Neural cell (in vitro differentiated cells): ENCODE measurements at regions not wholly inside any gene's neighbourhood (a gene's known extent, or its start where the extent isn't known, plus 50 kb on each side); places are given as distances from the start of the nearest gene placed in this dataset.

ENCODE experiments used
- H2AFZ ChIP-seq: fragments of 200-600, 300-800 bp; sonication (generic), shearing (Covaris generic); 2 replicates; pipeline ENCODE4 v1.6.0; 2014; ENCODE audit warnings: low read depth, mild to moderate bottlenecking, antibody characterized with exemption, low read length, moderate library complexity
- H3F3A ChIP-seq: fragments of 200-600 bp; shearing (Covaris generic); 2 replicates; pipeline ENCODE4 v1.6.1; 2016; ENCODE audit warnings: mild to moderate bottlenecking, moderate library complexity, mixed read lengths, antibody characterized with exemption, low read length; ENCODE audit not compliant: insufficient read depth, poor library complexity, severe bottlenecking
- H3K27ac ChIP-seq: fragments of 200-600, 300-800 bp; sonication (generic), shearing (Covaris generic); 2 replicates; pipeline ENCODE4 v1.5.1; 2014; ENCODE audit warnings: mild to moderate bottlenecking, low read length, moderate library complexity
- H3K27me3 ChIP-seq: fragments of 300-800, 200-600 bp; sonication (generic), shearing (Covaris generic); 2 replicates; pipeline ENCODE4 v1.6.0; 2014; ENCODE audit warnings: mild to moderate bottlenecking, low read depth, low read length, moderate library complexity; ENCODE audit not compliant: insufficient read depth
- H3K36me3 ChIP-seq: fragments of 300-800, 200-600 bp; sonication (generic), shearing (Covaris generic); 2 replicates; pipeline ENCODE4 v1.5.1; 2014; ENCODE audit warnings: mild to moderate bottlenecking, antibody characterized with exemption, low read length, moderate library complexity; ENCODE audit not compliant: insufficient read depth
- H3K4me2 ChIP-seq: fragments of 300-800, 200-600 bp; sonication (generic), shearing (Covaris generic); 2 replicates; pipeline ENCODE4 v1.6.0; 2014; ENCODE audit warnings: mild to moderate bottlenecking, low read length
- H3K4me3 ChIP-seq: fragments of 300-800, 200-600 bp; sonication (generic), shearing (Covaris generic); 2 replicates; pipeline ENCODE4 v1.5.1; 2014; ENCODE audit warnings: mild to moderate bottlenecking, low read length, moderate library complexity
- H3K79me2 ChIP-seq: fragments of 200-600 bp; shearing (Covaris generic); replicated peaks from 2 replicates; pipeline ENCODE4 v1.6.0; 2014; ENCODE audit warnings: mild to moderate bottlenecking, low read length, moderate library complexity; ENCODE audit not compliant: insufficient read depth
- H3K9ac ChIP-seq: fragments of 300-800, 200-600 bp; sonication (generic), shearing (Covaris generic); 2 replicates; pipeline ENCODE4 v1.6.1; 2016; ENCODE audit warnings: mild to moderate bottlenecking, low read length, mixed read lengths
- H3K9me2 ChIP-seq: fragments of 200-600 bp; shearing (Covaris generic); 2 replicates; pipeline ENCODE4 v1.6.1; 2016; ENCODE audit warnings: mild to moderate bottlenecking, low read length, mixed read lengths; ENCODE audit not compliant: insufficient read depth
- H3K9me3 ChIP-seq: fragments of 200-600, 300-800 bp; sonication (generic), shearing (Covaris generic); 2 replicates; pipeline ENCODE4 v1.6.1; 2016; ENCODE audit warnings: mild to moderate bottlenecking, mixed run types, low read length, moderate library complexity, mixed read lengths
- H4K20me1 ChIP-seq: fragments of 200-600 bp; shearing (Covaris generic); 2 replicates; pipeline ENCODE4 v1.6.1; 2016; ENCODE audit warnings: mild to moderate bottlenecking, mixed run types; ENCODE audit not compliant: insufficient read depth
- CTCF ChIP-seq: fragments of 450-650 bp; IDR thresholded peaks from 2 replicates; pipeline ENCODE4 v1.5.1; 2014; ENCODE audit warnings: antibody characterized with exemption, mild to moderate bottlenecking, moderate library complexity; ENCODE audit not compliant: poor library complexity, severe bottlenecking
- EP300 ChIP-seq: fragments of 450-650 bp; conservative IDR thresholded peaks from 2 replicates; pipeline ENCODE4 v1.6.1; 2014; ENCODE audit warnings: antibody characterized with exemption, mild to moderate bottlenecking, moderate library complexity; ENCODE audit not compliant: poor library complexity, severe bottlenecking
- EZH2 ChIP-seq: fragments of 200-600, 300-800 bp; shearing (Covaris generic), sonication (generic); IDR thresholded peaks from 2 replicates; pipeline ENCODE4 v1.6.1; 2014; ENCODE audit warnings: antibody characterized with exemption, low read length, borderline replicate concordance, mild to moderate bottlenecking; ENCODE audit not compliant: insufficient read depth, poor library complexity, severe bottlenecking
- MXI1 ChIP-seq: fragments of 450-650 bp; conservative IDR thresholded peaks from 2 replicates; pipeline ENCODE4 v1.6.1; 2014; ENCODE audit warnings: antibody characterized with exemption, mild to moderate bottlenecking; ENCODE audit not compliant: poor library complexity, severe bottlenecking
- POLR2AphosphoS5 ChIP-seq: IDR thresholded peaks from 2 replicates; pipeline ENCODE4 v1.6.1; 2012
- RAD21 ChIP-seq: fragments of 450-650 bp; conservative IDR thresholded peaks from 2 replicates; pipeline ENCODE4 v1.6.1; 2014; ENCODE audit warnings: antibody characterized with exemption, mild to moderate bottlenecking, moderate library complexity
- REST ChIP-seq: IDR thresholded peaks from 2 replicates; pipeline ENCODE4 v1.6.1; 2012; ENCODE audit warnings: borderline replicate concordance
- SMC3 ChIP-seq: fragments of 450-650 bp; conservative IDR thresholded peaks from 2 replicates; pipeline ENCODE4 v1.6.1; 2014; ENCODE audit warnings: antibody characterized with exemption, mild to moderate bottlenecking, moderate library complexity; ENCODE audit not compliant: poor library complexity
- TAF1 ChIP-seq: IDR thresholded peaks from 2 replicates; pipeline ENCODE4 v1.6.1; 2012; ENCODE audit warnings: low read depth

GRCh38 chr17:68141050-68141449 lies 105.5 kb downstream of the KPNA2 start:
- Histone ChIP-seq H4K20me1 (no peaks in the 10 kb centered on the region), H3K27ac (no peak overlapping the region), H3K4me3 (no peak overlapping the region), H3K36me3 (no peaks in the 10 kb centered on the region), H3K9me3 (no peaks in the 10 kb centered on the region), H2AFZ (no peak overlapping the region), H3K9ac (no peak overlapping the region), H3F3A (no peaks in the 10 kb centered on the region), H3K9me2 (no peaks in the 10 kb centered on the region), H3K79me2 (no peaks in the 10 kb centered on the region), H3K4me2 (no peak overlapping the region), H3K27me3 (no peaks in the 10 kb centered on the region)
- TF ChIP-seq MXI1 (no peak), EZH2 (no peak), EP300 (no peak), TAF1 (no peak), CTCF (no peak), REST (no peak), SMC3 (no peak), POLR2AphosphoS5 (no peak)

- Histone ChIP-seq H3K4me3 (no peak overlapping the region), H3K27me3 (no peaks in the 10 kb centered on the region), H3K79me2 (no peaks in the 10 kb centered on the region), H3K9me3 (no peaks in the 10 kb centered on the region), H3K4me2 (no peak overlapping the region), H3K27ac (no peak overlapping the region), H3K36me3 (no peaks in the 10 kb centered on the region), H4K20me1 (no peaks in the 10 kb centered on the region), H3F3A (no peaks in the 10 kb centered on the region), H2AFZ (no peak overlapping the region), H3K9me2 (no peaks in the 10 kb centered on the region), H3K9ac (no peak overlapping the region)
- TF ChIP-seq EP300 (no peak), MXI1 (no peak), TAF1 (no peak), POLR2AphosphoS5 (no peak), REST (no peak), CTCF (no peak), RAD21 (no peak), SMC3 (no peak), EZH2 (no peak)
Measured at GRCh38 chr17:68142595-68142994, 105.2 kb upstream of the AMZ2 start.
